NCI-H2227 (cell line): ENCODE measurements at regions not wholly inside any gene's neighbourhood (a gene's known extent, or its start where the extent isn't known, plus 50 kb on each side); places are given as distances from the start of the nearest gene placed in this dataset.

Source experiments
- DNase-seq: peaks from one replicate; lab custom pipeline; 2025; ENCODE audit not compliant: unreplicated experiment; lab: John Stamatoyannopoulos, UW

GRCh38 chr15:95277266-95277665 lies 1045.9 kb downstream of the MCTP2 start:
- DNase-seq = no peak

- no peak for DNase-seq
Observed at GRCh38 chr15:95278532-95279245, 1047.3 kb downstream of the MCTP2 start.

DNA sequence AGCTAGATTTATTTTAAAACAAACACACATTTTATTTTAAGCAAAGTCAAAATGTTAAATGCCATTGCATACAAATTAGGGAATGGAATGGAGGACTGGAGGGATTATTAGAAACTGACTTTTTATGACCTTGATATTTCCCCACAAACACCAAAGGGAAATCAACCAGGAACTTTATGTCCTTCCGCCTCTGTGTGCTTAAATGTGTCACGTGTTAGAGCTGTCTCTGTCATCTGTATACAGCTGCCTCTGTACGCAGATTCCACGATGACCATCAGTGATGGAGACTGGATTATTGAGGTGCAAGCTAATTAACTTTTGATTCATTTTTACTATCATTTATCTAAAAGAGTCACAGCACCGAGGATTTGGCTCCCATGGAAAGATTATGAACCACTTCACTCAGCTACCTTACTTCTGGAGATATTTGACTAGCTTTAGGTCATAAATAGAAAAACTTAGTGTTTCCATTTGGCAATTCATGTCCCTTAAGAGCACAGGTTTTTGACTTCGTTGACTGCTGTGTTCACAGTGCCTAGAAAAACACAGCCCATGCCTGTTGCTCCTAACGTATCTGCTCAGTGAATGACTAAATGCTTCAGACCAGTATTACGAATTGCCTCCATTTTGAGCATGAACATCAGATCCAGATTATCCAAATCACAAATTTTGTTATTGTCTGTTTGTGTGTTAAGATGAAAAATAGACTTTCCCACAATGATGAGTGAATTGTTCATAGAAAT lies 1048.1 kb downstream of the MCTP2 start:
- no peak for DNase-seq

DNA sequence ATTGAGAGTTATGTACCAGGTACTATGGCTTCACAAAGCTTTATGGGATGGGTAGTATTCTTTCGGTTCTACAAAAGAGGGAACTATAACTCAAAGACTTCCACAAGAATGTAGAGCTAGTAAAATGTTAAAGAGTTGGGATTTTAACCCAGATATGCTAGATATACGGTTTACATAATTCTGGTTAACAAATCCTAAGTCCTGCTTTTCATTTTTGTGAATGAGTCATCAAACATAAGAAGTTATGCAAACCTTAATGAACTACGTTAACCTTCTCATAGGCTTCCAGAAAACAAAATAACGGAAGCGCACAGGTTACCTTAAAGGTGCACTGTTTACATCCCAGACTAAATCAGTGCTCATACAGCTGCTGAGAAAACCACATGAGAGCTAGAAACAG lies 1049.3 kb downstream of the MCTP2 start:
- DNase-seq = no peak

GRCh38 chr15:95281470-95281869 lies 1049.0 kb upstream of the NR2F2 start:
- no peak for DNase-seq

DNA sequence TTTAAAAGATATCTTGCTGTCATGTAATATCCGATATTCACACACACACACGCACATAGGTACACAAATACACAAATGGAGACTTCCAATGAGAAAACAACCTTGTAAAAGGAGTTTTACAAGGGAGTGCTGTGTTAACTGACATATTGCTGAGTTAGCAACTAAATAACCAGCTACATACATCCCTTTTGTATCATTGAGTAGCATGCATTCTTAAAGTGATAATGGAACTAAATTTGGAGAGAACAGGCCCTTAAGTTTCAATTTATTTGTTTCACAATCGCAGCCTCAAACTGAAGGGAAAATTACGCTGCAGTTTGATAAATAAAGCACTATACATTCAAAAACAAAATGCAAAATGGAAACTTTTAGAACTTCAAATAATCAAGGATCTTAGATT lies 1046.0 kb upstream of the NR2F2 start:
- DNase-seq = no peak

GRCh38 chr15:95284933-95285421 lies 1045.5 kb upstream of the NR2F2 start:
- DNase-seq = no peak

GRCh38 chr15:95286352-95286880 lies 1044.1 kb upstream of the NR2F2 start:
- no peak for DNase-seq

GRCh38 chr15:95287720-95288103 lies 1042.8 kb upstream of the NR2F2 start:
- no peak for DNase-seq

GRCh38 chr15:95288626-95289025 lies 1041.9 kb upstream of the NR2F2 start:
- no peak for DNase-seq

DNA sequence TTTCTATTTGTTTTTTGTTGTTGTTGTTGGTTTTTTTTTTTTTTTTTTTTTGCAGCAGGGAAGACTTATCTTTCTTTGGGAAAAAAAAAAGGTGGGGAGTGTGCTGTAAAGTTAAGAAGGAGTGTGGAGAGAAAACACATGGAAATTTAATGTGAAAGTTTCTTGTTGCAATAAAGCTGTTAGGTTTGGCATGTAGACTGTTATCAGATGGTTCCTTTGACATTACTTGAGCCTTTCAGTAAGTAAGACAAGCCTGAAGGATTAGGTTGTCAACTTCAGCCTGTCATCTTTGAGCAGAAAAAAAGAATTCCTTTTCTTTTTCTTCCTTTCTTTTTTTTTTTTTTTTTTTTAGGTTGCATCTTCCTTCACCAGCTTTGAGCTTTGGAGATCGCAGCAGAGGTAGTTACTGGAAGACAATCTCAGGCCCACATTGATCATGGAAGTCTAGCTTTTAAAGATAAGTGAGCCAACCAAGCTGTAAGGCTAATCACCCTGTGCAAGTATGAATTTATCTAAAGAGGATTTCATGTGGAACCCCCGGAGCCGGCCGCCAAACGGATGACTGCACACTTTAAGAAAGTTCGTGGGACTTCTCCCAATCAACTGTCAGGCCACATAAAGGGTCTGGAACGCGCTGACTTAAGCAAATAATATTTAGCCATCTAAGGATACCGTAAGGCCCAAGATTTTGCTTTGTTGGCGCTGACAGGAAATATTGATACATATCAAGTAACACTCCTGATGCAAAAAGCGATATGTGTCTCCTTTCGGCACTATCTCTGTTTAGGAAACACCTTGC lies 1040.1 kb upstream of the NR2F2 start:
- no peak for DNase-seq

DNA sequence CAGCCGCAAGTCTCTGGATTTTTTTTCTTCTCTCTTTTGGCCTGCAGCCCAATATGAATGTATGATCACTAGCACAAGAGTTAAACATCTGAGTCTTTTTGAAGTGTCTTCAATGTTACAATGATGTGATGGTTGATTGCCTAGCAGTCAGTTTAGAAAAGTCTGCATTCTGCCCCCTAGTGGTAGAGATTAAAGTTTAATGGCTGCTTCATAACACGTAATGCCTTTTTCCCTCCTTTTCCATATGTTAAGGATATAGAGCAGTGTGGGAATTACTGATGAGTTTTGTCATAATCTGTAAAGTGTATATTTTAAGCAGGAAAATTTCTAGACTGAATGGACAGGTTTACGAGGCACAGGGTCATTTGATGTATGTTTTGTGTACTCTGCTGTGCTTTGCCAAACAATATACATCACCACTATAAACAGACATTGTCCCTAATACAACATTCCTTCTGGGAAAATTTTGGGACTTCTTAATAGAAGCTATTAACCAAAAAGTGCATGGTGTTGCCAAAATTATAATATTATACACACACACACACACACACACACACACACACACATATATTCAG lies 1038.5 kb upstream of the NR2F2 start:
- peak; percentile 26 for DNase-seq

- DNase-seq = no peak
Observed at GRCh38 chr15:95292785-95293450, 1037.6 kb upstream of the NR2F2 start.

DNA sequence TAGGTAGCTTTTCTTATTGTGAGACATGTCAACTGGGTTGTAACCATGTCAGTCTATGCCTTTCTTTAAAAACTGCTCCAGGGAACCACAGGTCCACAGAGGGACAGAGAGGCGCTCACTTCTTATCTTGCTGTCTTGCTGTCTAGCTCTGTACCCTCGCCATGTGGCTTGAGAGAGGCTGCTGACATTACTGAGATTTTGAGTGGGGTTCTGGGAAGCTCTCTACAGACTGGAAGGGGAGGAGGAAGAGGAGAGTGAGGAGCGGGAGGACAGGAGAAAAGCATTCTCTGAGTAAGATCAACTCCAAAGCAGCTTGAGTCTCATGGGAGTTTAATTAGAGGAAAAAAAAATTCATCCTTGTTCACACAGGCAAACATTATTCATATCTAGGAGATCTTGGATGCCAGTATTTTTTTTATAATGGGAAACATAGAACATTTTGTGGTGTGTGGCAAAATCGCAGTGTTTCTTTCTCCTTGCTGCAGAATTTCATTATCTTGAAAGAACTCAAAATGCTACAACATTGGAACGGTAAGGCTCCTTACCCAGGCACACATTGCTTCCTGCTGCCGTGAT lies 1037.0 kb upstream of the NR2F2 start:
- DNase-seq = no peak

DNA sequence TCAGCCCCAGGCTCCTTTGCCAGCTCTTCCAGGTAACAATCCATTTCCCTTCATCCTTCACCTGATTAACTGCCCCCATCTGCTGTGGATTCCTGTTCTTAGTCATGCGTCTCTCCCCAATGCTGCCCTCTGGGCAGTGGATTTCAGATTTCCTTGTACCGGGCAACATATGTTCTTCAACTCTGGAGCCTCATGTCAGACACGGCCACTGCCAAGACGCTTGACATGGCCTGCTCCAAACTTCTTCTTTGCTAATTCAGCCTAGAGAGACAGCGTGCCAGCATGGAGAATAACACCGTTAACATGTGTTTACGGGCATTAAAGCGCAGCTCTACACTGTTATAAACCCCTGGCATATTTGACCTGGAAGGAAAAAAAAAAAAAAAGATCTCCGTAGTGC lies 1035.1 kb upstream of the NR2F2 start:
- no peak for DNase-seq

DNA sequence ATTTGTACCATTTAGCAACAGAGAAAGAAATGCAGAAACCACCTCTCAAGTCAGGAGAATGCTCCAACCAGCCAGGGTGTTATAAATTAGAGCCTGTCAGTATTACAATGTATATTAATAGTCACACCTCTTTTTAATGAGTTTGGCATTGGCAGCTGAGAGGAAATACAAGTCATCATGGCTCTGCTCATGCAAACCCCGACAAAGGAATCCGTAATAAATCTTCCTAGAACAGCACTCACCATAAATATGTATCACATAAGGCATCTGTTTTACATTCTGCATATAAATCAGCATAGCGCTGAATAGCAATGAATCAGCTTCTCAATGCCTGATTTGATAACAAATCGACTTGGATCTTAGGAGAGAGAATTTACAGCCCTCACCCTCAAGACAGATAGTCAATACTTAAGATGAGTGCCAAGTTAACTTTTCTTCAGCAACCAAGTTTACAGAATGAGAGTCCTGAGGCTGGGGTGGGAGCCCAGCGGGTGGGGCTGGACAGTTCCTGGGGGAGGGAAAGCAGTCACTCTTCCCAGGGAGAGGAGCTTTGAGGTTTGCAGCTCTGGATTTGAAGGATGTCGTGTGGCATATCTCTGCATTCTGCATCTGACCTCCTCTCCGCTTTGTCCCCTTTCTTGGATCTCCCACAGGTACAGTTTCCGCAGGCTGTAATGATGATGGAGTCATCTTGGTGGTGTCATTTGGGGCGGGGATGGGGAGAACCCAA lies 1034.4 kb upstream of the NR2F2 start:
- DNase-seq = no peak

DNA sequence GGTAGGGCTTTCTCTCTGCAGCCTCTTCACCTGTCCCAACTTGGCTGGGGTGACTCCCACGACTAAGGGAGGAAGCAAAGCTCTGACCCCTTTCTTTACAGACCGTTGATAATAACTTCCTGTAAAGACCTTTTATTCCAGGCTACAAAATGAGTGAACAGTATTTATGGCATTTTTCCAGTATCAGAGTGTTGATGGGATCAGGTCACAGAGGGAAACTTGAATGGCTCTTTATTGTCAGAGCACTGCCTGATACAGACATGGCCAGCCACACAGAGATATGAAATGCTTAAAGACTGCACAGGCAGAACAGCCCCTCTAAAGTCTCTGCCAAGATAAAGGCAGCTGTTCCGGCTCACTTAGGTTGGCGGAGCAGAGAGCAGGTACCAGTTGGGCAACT lies 1033.9 kb upstream of the NR2F2 start:
- DNase-seq = no peak

DNA sequence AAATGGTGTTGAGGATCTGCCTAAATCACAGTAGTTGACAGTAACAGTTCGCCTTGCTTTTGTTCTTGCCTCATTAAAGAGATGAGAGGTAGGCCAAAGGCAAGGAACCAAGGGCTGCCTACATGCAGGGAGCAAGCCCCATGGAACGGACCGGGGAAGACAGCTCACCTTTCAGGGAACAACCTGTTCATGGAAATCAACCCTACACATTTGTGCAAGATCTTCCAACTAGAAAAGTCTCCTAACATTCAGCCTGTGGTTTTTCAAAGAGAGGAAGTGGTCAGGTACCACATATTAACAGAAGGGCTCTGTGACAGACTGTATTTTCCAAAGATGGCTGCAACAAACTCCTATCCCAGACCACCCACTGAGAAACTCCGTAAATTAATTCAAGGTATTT lies 1031.8 kb upstream of the NR2F2 start:
- no peak for DNase-seq

GRCh38 chr15:95300958-95301357 lies 1029.5 kb upstream of the NR2F2 start:
- no peak for DNase-seq

GRCh38 chr15:95302206-95302605 lies 1028.3 kb upstream of the NR2F2 start:
- no peak for DNase-seq
